ENCODE measurements at regions not wholly inside any gene's neighbourhood (a gene's known extent, or its start where the extent isn't known, plus 50 kb on each side); places are given as distances from the start of the nearest gene placed in this dataset.

DNA sequence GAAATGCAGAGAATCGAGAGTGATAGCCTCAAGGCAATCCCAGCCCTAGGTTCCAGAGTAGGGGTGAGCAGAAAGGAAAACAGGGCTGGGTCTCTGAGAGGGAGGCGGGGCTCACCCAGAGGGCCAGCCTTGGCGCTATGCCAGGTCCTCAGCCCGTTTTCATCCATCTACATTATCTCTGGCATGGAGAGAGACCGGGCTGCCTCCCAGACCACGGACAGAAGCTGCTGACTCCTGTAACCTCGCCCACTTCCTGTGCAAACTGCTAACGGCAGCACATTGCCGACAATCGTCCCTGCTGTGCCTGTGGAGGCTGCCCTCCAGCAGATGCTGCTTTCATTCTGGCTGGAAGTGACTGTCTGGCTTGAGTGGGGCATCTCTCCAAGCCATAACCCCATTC, 569.1 kb downstream of the NPHP4 start:
- DNase-seq (ENCODE audit: low read depth), result peak; percentile 4

DNA sequence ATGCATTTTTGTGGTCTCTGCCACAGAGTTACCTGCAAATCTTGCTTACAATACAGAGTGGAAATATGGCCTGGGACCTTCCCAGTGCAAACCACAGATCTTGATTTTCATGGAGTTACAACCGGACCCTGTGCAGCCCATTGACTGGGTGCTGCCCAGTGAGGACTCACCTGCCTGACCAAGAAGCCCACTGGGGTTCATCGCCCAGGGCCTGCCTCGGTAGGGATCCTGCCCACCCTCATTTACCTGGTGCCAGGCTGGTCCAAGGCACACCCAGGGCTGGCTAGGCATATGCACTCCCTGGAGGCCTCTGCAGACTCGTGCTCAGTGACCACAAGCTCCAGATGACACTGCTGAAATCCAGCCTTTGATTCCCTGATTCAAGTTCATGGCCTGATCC, 572.7 kb downstream of the NPHP4 start:
- no peak for DNase-seq (ENCODE audit: low read depth)

DNA sequence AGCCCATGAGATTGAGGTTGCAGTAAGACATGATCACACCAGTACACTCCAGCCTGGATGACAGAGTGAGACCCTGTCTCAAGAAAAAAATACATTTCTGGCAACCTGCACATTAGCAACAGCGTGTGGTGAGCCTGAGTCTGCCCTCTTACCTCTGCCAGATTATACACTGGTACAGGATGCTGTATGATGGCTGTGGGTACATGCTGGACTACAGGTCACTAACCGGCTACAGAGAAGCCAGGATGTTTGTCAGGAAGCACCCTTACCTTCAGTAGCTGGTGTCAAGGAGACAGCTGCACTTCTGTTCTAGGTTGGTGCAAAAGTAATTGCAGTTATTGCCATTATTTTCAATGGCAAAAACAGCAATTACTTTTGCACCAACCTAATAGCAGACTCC, 575.7 kb downstream of the NPHP4 start:
- DNase-seq (ENCODE audit: low read depth), result no peak

DNA sequence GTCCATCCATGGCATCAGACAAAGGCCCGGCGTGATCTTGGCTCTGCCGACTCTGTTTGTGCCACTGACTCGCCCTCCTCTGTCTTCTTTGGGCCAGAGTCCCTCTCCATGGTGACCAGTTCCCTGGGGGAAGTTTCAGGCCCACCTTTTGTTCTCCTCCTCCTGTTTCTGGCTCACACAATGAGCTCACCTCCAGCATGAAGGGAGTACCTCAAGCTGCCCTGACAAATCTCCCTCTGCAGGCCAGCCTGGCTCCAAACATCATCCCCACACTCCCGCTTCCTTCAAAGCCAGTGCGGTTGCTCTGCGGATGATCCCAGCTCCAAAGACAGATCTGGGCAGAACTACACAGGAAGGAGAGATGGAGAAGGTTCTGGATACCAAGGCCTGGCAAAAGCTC, 576.6 kb downstream of the NPHP4 start:
- DNase-seq (ENCODE audit: low read depth), result no peak

DNA sequence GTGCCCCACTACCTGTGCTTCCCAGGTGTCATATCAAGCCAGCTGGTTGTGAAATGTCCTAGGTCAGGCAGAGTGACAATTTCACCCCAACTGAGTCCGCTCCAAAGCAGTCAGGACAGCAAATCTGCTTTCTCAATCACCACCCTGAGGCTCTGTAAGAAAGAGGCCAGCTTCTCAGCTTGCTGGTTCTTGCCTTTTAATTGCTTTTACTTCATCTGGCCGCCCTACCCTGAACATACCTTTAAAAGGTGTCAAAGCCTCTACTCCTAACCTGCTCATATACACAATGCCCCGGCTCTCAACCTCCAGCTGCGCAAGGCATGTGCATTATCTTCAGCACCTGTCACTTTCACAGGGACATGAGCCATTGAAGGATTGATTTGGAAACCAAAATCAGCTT, 581.6 kb downstream of the NPHP4 start:
- DNase-seq (ENCODE audit: low read depth), result no peak

DNA sequence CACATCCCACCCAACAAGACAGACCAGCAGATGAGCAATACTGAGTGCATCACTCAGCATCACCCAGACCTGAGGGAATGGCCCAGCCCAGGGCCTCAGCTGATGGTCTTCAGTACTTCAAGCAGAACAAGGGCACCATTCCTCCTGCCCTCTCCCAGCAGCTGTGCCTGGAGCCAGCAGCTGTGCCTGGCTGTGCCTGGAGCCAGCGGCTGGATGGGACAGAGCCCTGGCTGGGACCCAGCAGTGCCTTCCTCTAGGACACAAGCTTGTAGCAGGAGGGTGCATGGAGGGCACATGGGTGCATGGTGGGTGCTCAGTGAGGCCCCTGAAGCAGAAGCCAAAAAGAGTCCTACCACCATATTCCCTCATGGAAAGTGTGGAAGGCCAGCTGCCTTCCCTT, 583.8 kb downstream of the NPHP4 start:
- DNase-seq (ENCODE audit: low read depth), result no peak

DNA sequence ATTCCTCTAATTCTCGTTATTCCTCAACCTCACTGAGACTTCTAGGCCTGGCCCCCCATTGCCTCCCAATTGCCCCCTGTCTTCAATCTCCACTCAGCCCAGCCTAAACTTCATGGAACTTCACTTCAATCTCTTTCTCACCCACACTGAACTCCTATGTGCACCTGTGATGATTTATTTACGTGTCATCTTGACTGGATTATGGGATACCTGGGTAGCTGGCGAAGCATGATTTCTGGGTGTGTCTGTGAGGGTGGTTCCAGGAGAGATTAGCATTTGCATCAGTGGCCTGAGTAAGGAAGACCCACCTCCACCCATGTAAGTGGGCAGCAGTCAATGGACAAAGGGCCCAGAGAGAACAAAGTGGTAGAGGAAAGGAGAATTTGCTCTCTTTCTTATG, 587.0 kb downstream of the NPHP4 start:
- DNase-seq (ENCODE audit: low read depth), result no peak

DNA sequence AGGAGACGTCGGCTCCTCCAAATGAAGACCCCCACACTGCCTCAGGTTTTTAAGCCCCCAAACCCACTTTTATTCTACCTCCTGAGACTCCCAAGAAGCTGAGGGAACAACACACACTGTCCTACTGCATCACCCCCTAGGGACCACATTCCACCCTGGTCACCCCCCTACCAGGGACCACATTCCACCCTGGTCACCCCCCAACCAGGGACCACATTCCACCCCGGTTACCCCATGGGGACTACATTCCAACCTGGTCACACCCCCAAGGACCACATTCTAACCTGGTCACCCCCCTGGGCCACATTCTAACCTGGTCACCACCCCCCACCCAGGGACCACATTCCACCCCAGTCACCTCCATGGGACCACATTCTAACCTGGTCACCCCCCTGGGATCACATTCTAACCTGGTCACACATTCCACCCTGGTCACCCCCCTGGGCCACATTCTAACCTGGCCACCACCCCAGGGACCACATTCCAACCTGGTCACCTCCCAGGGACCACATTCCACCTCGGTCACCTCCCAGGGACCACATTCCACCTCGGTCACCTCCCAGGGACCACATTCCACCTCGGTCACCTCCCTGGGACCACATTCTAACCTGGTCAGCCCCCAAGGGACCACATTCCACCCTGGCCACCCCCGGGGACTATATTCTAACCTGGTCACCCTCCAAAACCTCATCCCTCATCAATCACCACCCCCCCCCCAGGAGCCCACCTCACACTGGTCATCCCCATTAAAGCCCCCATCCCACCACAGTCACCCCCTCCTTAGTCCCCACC, 587.6 kb downstream of the NPHP4 start:
- DNase-seq (ENCODE audit: low read depth), result no peak

DNA sequence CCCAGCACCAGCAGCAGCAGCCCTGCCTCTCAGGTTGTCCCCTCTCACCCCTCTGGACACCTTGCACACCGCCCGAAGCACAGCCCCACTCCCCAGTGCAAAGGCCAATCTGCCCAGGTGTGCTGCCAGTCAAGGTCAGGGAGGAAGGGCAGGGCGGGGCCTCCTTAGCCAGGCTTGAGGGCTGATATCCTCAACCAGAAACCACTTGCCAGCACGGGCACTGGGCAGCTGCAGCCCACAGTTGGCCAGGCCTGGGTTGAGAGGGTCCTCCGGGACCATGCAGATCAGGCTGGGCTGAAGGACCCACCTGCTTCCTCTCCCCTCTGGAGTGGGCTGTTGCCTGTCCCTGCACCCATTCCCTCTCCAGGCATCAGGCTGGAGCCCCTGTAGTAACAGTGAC, 588.3 kb downstream of the NPHP4 start:
- DNase-seq (ENCODE audit: low read depth), result no peak

DNA sequence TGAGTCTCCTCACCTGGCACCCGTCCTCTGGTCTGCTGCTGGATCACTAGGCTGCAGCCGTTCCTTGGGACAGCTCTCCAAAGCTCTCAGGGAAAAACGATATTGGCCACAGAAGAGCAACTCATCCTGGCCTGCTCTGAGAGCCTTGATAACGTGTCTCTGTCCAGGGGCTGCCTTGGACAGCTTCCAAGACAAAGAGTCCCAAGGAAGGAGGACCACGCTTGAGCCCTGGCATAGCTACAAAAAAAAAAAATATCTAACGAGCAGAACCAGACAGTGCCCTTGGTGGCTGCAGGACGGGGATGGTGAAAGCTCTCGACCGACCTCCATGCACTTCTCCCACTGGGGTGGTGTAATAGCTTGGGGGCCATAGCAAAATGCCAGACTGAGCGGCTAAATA, 589.6 kb downstream of the NPHP4 start:
- no peak for DNase-seq (ENCODE audit: low read depth)

DNA sequence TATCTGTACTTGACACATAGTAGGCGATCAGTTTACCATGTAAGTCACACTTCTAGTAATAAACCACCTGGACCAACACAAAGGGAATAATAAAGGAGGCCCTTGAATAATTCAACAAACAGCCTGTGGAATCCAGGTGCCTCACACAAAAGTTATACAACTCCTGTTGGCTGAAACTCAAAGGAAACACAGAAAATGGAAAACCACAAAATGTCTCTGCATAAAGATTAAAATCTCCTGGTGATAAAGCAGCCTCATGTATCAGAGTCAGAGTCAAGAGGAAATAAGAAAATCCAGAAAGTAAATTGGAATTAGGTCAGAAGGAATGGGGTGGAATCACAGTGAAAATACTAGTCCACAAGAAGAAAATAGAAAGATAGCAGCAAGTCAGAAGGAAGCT, 592.5 kb downstream of the NPHP4 start:
- no peak for DNase-seq (ENCODE audit: low read depth)

DNA sequence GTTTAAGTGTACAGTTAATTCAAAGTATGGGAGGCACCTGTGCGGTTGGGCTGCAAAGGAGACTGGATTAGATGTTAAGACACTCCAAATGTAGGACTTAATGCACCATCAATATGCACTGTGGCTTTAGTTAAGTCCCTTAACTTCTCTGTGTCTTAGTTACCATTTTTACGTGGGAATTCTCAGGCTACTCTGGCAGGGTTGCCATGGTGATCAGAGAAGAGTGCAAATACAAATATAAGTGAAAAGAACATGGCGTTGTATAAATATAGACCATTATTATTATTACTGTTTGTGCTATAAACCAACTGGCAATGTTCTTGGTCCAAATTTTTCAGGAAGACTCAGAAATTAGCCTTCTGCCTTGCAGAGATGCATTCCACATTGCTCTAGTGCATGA, 595.6 kb downstream of the NPHP4 start:
- no peak for DNase-seq (ENCODE audit: low read depth)

DNA sequence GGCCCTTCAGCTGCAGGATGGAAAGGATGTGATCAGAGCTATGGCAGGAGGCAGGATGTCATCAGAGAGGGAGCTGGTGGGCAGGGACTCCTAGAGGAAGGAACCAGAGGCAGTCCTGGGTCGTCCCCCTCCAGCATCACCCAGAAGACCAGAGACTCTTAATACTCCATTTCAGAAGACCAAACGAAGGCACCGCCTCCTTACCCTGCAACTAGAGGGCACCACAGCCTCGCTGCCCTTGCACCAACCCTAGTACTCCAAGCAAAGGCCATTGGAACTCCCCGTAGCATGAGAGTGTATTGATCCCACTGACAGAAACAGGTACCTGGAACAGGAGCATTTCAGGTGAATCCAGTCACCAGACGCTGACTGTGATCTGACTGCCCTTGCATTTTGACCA, 598.1 kb downstream of the NPHP4 start:
- no peak for DNase-seq (ENCODE audit: low read depth)

DNA sequence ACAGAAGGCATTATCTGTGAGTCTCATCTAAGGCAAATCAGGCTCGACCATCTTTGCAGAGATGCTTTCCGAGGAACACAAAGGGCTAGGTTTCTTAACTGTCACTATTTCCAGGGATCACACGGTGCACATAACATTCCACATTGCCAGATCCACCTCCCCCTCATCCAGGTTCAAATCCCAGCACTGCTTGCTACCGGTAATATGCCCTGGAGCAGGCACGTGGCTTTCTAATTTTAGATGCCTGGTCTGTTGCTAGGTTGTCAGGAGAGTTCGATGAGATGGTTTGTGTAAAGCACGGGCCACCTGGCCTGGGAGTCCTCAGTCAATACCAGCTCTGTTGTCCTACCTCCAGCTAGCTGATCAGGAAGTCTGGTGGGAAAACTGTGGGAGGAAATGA, 598.6 kb downstream of the NPHP4 start:
- no peak for DNase-seq (ENCODE audit: low read depth)

DNA sequence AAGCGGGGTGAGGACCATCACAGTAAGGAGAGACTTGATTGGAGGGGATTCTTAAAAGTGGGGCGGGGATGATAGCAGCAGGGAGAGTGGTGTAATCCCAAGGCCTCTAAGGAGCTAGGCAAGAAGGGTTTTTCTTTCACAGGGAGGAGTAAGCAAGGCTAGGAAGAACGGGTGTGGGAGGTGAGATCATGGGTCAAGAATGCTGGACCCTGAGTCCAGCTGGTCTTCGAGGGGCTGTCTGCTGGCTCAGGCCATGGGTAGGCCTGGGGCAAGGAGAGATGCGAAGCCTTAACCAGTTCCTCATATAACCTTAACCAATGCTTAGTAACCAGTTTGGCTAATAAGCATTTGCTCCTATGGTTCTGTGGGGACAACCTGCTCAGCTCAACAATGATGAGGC, 599.1 kb downstream of the NPHP4 start:
- no peak for DNase-seq (ENCODE audit: low read depth)

DNA sequence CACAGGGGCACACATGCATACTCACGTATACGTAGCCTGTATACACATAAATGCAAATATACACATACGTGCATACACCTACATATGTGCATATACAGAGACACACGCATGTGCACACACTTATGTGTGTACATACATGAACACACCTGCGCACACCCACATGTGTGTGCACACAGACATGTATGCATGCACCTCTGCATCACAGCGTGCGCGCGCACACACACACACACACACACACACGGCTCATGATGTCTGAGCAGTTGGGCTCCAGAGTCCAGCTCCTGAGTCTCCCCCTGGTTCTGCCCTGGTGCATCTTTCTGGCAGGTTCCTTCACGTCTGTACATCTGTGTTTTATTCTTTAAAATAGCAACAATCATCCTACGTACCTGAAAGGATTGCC, 600.5 kb downstream of the NPHP4 start:
- no peak for DNase-seq (ENCODE audit: low read depth)

DNA sequence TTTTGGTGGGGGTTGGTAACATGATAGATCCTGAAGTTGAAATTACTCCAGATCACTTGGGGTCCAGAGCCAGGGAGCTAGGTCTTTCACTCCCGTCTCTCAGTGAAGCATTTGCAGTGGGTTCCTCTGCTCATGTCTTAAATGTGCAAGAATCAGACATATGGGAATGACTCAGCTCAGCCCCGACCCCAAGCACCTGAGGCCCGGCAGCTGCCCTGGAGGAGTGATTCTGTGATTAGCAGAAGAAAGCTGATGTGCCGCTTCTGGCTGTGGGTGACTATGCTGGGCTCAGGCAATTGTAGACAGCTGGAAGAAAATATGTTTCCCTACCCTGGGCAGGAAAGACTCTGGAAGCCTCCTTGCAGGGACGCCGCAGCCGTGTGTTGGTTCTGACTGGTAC, 601.7 kb downstream of the NPHP4 start:
- no peak for DNase-seq (ENCODE audit: low read depth)

DNA sequence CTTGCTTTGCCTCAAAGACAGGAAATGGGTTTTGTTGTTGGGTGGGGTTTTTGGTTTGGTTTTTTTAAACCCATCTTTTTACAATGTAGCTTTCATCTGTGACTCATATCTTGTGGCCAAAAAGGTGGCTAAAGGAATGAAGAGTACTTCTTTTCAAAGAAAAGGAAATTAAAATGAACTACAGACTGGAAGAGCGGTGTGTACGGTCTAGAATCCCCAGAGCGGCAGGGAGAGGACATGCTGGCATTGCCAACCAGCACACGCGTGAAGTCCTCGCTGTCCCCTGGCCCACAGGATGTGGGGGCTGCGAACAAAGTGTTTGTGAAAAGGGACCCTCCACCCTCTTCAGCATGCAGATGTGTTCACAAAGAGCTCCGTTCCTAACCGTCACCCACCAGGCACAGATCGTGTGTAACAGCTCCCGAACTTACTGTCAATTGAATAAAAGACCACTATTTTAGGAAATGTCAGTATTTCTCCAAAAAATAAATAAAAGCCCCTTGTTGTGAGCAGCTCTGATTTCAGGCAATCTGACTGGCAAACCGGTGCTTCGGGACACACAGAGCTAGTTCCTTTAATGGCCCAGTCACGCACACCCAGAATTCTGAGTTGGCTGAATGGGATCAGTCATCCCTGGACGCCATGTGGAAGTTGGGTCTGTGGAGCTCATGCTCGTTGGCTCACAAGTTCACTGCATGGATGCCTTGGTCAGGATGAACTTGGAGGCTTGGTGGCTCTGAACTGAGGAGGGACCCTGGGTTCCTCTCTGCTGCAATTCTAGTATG, 602.9 kb downstream of the NPHP4 start:
- no peak for DNase-seq (ENCODE audit: low read depth)

DNA sequence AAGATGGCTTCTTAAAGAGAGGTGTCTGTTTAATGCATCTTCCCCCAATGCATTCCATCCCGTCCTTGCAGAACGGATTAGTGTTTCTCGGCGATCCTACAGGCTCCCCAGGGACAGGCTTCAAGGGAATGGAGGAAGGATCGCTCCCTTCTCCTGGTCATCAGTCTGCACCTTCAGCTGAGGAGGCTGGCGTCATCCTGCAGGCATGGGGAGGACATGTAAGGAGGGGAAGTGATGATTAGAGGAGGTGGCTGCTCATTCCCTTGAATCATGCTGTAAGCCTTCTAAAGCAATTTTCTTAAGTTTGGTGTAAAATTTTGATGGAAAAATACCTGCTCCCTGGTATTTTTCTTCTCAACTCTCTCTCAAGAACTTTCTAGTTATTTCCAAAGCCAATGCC, 603.6 kb downstream of the NPHP4 start:
- no peak for DNase-seq (ENCODE audit: low read depth)

DNA sequence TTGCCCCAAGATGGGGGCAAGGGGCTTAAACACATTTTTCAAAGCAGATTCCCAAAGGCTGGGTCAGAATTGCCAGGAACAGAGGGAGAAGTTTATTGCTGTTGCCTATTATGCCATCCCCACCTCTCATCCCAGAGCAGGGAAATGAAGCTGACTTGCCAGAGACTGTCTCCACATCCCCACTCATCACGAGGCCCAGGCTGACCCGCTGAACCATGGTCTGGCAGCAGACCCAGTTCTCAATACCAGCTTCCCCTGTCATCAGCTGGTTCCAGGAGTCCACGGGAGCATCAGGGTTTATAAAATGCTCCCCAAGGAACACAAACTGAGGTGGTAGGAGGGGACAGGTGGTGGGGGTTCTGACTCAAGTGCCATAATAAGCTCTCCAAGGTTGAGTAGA, 605.9 kb downstream of the NPHP4 start:
- no peak for DNase-seq (ENCODE audit: low read depth)

DNA sequence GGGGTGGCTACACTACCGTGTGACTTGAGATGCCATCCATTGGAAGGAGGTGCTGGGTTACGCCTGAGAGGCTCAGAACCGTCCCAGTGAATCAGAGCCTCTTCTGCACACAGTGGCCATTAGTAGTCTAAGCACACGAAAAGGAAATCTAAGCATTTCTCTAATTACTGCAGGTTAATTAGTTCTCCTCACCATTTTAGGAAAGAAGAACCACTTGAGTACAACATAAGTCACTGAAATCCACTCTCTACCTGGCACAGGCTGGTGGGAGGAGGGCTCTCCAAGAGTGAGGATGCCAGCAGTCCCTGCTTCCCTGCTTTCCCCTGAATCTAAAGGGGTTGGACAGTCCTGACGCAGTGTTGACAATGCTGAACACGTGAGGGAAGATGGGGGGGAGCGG, 606.3 kb downstream of the NPHP4 start:
- DNase-seq (ENCODE audit: low read depth), result no peak

DNA sequence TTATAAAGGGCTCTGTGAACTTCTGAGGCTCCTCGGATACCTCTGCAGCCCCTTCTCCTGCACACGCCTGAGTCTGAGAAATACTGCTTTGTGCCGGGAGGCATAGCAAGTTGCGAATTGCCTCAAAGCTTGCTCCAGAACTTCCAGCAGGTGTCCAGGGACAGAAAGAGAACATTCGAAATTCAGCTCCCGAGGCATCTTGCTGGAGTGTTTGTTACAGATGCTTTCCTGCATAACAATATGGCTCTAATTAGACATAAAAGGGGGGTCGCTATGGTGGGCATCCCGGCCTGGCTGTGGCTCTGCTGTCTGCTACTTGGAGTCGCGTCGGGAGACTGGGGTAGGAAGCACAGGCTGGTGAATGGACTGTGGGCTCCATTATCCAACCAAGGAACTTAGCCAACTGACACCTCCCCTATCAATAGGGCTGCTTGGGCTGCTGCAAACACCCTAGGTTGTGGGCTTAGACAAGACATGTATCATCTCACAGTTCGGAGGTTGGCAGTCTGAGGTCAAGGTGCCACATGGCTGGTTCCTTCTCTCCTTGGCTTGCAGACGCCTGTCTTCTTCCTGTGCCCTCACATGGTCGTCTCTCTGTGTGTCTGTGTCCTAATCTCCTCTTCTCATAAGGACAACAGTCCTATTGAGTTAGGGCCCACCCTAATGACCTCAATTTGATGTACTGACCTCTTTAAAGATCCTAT, 607.0 kb downstream of the NPHP4 start:
- no peak for DNase-seq (ENCODE audit: low read depth)

DNA sequence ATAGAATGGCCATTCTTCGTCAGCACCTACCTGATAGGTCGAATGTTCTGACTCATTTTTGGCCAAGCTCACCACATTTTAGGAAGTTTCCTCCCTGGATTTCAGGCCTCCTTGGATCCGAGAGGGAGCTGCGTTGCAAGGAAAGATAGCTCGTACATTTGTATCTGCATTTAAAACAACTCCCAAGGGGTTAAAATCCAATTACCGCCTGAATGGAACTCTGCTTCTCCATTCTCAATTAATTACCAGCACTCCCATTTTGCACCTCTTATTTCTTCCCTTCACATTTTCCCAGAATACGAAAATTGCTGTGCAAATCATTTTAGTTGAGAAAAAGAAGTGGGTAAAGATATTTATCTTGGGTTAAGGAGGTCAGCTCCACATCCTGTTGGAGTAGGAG, 610.7 kb downstream of the NPHP4 start:
- no peak for DNase-seq (ENCODE audit: low read depth)

Data from activated T-cell treated with anti-CD3 and anti-CD28 coated beads for 48 hours (primary cell).